ENCODE measurements at regions not wholly inside any gene's neighbourhood (a gene's known extent, or its start where the extent isn't known, plus 50 kb on each side); places are given as distances from the start of the nearest gene placed in this dataset.
A peak's percentile ranks its signal among the peaks of the same experiment; 100 is the strongest.
"Not testable (repeated sequence)": the region's sequence is repeated elsewhere in the genome, so short reads cannot be mapped to it uniquely, and the experiment has no call there.

GRCh38 chr14:106547735-106548434 lies 1021.5 kb downstream of the TMEM121 start (continued):
- TF ChIP-seq SNAI2 (CRISPR knock-in tag; IDR thresholded peaks at IDR 0.05) (no peak), CSDC2 (CRISPR knock-in tag; IDR thresholded peaks at IDR 0.05) (no peak)

- ATAC-seq: no peak
- TF ChIP-seq ZNF8 (CRISPR knock-in tag; IDR thresholded peaks at IDR 0.05) (no peak), ARNTL (CRISPR knock-in tag; IDR thresholded peaks at IDR 0.05; ENCODE audit: borderline replicate concordance, low read depth) (no peak), PATZ1 (CRISPR knock-in tag; IDR thresholded peaks at IDR 0.05; ENCODE audit: borderline replicate concordance) (no peak), ISL1 (CRISPR knock-in tag; IDR thresholded peaks at IDR 0.05) (no peak), TOX (CRISPR knock-in tag; IDR thresholded peaks at IDR 0.05; ENCODE audit: borderline replicate concordance) (no peak), CSDC2 (CRISPR knock-in tag; IDR thresholded peaks at IDR 0.05) (no peak), TCF4 (CRISPR knock-in tag; IDR thresholded peaks at IDR 0.05; ENCODE audit: borderline replicate concordance) (no peak), ZFP3 (CRISPR knock-in tag; IDR thresholded peaks at IDR 0.05) (no peak), ZNF565 (CRISPR knock-in tag; conservative IDR thresholded peaks at IDR 0.05; ENCODE audit: low read depth) (no peak)
Measured at GRCh38 chr14:106549064-106549463, 1022.7 kb downstream of the TMEM121 start.

- TF ChIP-seq ESRRG (CRISPR knock-in tag; IDR thresholded peaks at IDR 0.05): no peak
- no peak for TF ChIP-seq ZC3H10 (CRISPR knock-in tag; IDR thresholded peaks at IDR 0.05)
- no peak for TF ChIP-seq TCF4 (CRISPR knock-in tag; IDR thresholded peaks at IDR 0.05; ENCODE audit: borderline replicate concordance)
- no peak for TF ChIP-seq ISL1 (CRISPR knock-in tag; IDR thresholded peaks at IDR 0.05)
- TF ChIP-seq ZNF8 (CRISPR knock-in tag; IDR thresholded peaks at IDR 0.05): no peak
- no peak for TF ChIP-seq RARB (CRISPR knock-in tag; IDR thresholded peaks at IDR 0.05)
- no peak for TF ChIP-seq CSDC2 (CRISPR knock-in tag; IDR thresholded peaks at IDR 0.05)
- TF ChIP-seq ARNTL (CRISPR knock-in tag; IDR thresholded peaks at IDR 0.05; ENCODE audit: borderline replicate concordance, low read depth): no peak
- no peak for TF ChIP-seq ZFP3 (CRISPR knock-in tag; IDR thresholded peaks at IDR 0.05)
- no peak for TF ChIP-seq PPARA (CRISPR knock-in tag; IDR thresholded peaks at IDR 0.05; ENCODE audit: borderline replicate concordance)
- TF ChIP-seq GLIS3 (CRISPR knock-in tag; IDR thresholded peaks at IDR 0.05): no peak
- no peak for TF ChIP-seq SNAI2 (CRISPR knock-in tag; IDR thresholded peaks at IDR 0.05)
- TF ChIP-seq TSHZ2 (CRISPR knock-in tag; IDR thresholded peaks at IDR 0.05): no peak
- no peak for TF ChIP-seq ZFP30 (CRISPR knock-in tag; IDR thresholded peaks at IDR 0.05)
- ATAC-seq: peak; percentile 35; the same call in 1 of the 3 replicates
Measured at GRCh38 chr14:106551265-106551664, 1024.9 kb downstream of the TMEM121 start.

GRCh38 chr14:106556211-106556610 lies 1029.8 kb downstream of the TMEM121 start:
- not testable (repeated sequence) for ATAC-seq

GRCh38 chr14:106556665-106557289 lies 1030.4 kb downstream of the TMEM121 start:
- TF ChIP-seq PATZ1 (CRISPR knock-in tag; IDR thresholded peaks at IDR 0.05; ENCODE audit: borderline replicate concordance) (no peak), POU6F1 (CRISPR knock-in tag; IDR thresholded peaks at IDR 0.05; ENCODE audit: borderline replicate concordance, low read depth) (no peak), ZFP3 (CRISPR knock-in tag; IDR thresholded peaks at IDR 0.05) (no peak), CREB5 (CRISPR knock-in tag; IDR thresholded peaks at IDR 0.05; ENCODE audit: low read depth) (no peak), ZNF70 (CRISPR knock-in tag; IDR thresholded peaks at IDR 0.05) (no peak), ESRRG (CRISPR knock-in tag; IDR thresholded peaks at IDR 0.05) (no peak), SNAI2 (CRISPR knock-in tag; IDR thresholded peaks at IDR 0.05) (no peak), TCF4 (CRISPR knock-in tag; IDR thresholded peaks at IDR 0.05; ENCODE audit: borderline replicate concordance) (no peak), GLIS3 (CRISPR knock-in tag; IDR thresholded peaks at IDR 0.05) (no peak)
- peak; percentile 81 for ATAC-seq
